HCEC 1CT (cell line): ENCODE measurements at regions not wholly inside any gene's neighbourhood (a gene's known extent, or its start where the extent isn't known, plus 50 kb on each side); places are given as distances from the start of the nearest gene placed in this dataset.
A peak's percentile ranks its signal among the peaks of the same experiment; 100 is the strongest.

Experiments
- DNase-seq: peaks from one replicate; pipeline ENCODE4 v3.0.0-alpha.2; 2017

GRCh38 chr4:122203407-122203806, 51.3 kb downstream of the BLTP1 start:
- no peak for DNase-seq

GRCh38 chr4:122205687-122206086, 53.6 kb downstream of the BLTP1 start:
- no peak for DNase-seq

- DNase-seq = no peak
These were observed 60.7 kb downstream of the BLTP1 start for GRCh38 chr4:122212880-122213279.

GRCh38 chr4:122218762-122219161, 66.6 kb downstream of the BLTP1 start:
- DNase-seq = peak; percentile 3

- no peak for DNase-seq
These were observed 67.2 kb downstream of the BLTP1 start for GRCh38 chr4:122219356-122219755.

- no peak for DNase-seq
These were observed 69.2 kb downstream of the BLTP1 start for GRCh38 chr4:122221322-122221721.

- DNase-seq = no peak
These were observed 72.2 kb downstream of the BLTP1 start for GRCh38 chr4:122224348-122224747.

- no peak for DNase-seq
These were observed 75.1 kb downstream of the BLTP1 start for GRCh38 chr4:122227202-122227601.

- DNase-seq = no peak
These were observed 77.7 kb downstream of the BLTP1 start for GRCh38 chr4:122229857-122230256.

- no peak for DNase-seq
These were observed 80.5 kb downstream of the BLTP1 start for GRCh38 chr4:122232633-122233032.

- no peak for DNase-seq
These were observed 82.6 kb downstream of the BLTP1 start for GRCh38 chr4:122234686-122235085.

- DNase-seq = no peak
These were observed 91.7 kb downstream of the BLTP1 start for GRCh38 chr4:122243785-122244184.

- DNase-seq = no peak
These were observed 92.6 kb downstream of the BLTP1 start for GRCh38 chr4:122244764-122245163.

GRCh38 chr4:122246551-122246950, 94.4 kb downstream of the BLTP1 start:
- DNase-seq = no peak

- DNase-seq = no peak
These were observed 97.2 kb downstream of the BLTP1 start for GRCh38 chr4:122249357-122249756.

GRCh38 chr4:122252584-122252983, 100.5 kb downstream of the BLTP1 start:
- DNase-seq = no peak

- DNase-seq = no peak
These were observed 107.7 kb downstream of the BLTP1 start for GRCh38 chr4:122259849-122260248.

GRCh38 chr4:122276359-122276758, 102.5 kb upstream of the ADAD1 start:
- no peak for DNase-seq

- DNase-seq = no peak
These were observed 99.8 kb upstream of the ADAD1 start for GRCh38 chr4:122278976-122279375.

GRCh38 chr4:122279670-122280069, 99.1 kb upstream of the ADAD1 start:
- DNase-seq = no peak

- DNase-seq = no peak
These were observed 93.5 kb upstream of the ADAD1 start for GRCh38 chr4:122285285-122285684.

GRCh38 chr4:122293374-122294365, 85.1 kb upstream of the ADAD1 start:
- DNase-seq = no peak

GRCh38 chr4:122297694-122298093, 81.1 kb upstream of the ADAD1 start:
- DNase-seq = no peak

GRCh38 chr4:122300776-122301175, 78.0 kb upstream of the ADAD1 start:
- DNase-seq = no peak

GRCh38 chr4:122305853-122306252, 73.0 kb upstream of the ADAD1 start:
- no peak for DNase-seq
